Left lung (tissue), 4 donors: ENCODE measurements at regions not wholly inside any gene's neighbourhood (a gene's known extent, or its start where the extent isn't known, plus 50 kb on each side); places are given as distances from the start of the nearest gene placed in this dataset.

Experiments
- ATAC-seq: fragments of 200-7000 bp; cut with Tn5 transposase; one replicate; pipeline ENCODE4 v1.9.1; 2020; ENCODE audit warnings: moderate library complexity
- DNase-seq, 4 donors: peaks; one replicate each; pipeline ENCODE4 v3.0.0-alpha.2; 2013 to 2020
- H3K27ac ChIP-seq, 2 donors: fragments of 200-600 bp; sonication (generic) in 1 of 2; one replicate each; pipeline versions ENCODE4 v1.5.0 to v1.8.0; 2020 to 2021
- H3K27me3 ChIP-seq, 2 donors: fragments of 200-600 bp; sonication (generic) in 1 of 2; one replicate each; pipeline versions ENCODE4 v1.5.0 to v1.8.0; 2020 to 2021
- H3K36me3 ChIP-seq, 2 donors: fragments of 200-600 bp; sonication (generic) in 1 of 2; one replicate each; pipeline versions ENCODE4 v1.5.0 to v1.8.0; 2020 to 2021
- H3K4me1 ChIP-seq, 2 donors: fragments of 200-600 bp; one replicate each; pipeline ENCODE4 v1.8.0; 2021
- H3K4me3 ChIP-seq, 2 donors: fragments of 200-600 bp; sonication (generic) in 1 of 2; one replicate each; pipeline versions ENCODE4 v1.5.0 to v1.8.0; 2020 to 2021; ENCODE audit warnings: mild to moderate bottlenecking in 1 of 2
- H3K9me3 ChIP-seq, 2 donors: fragments of 200-600 bp; sonication (generic) in 1 of 2; one replicate each; pipeline versions ENCODE4 v1.5.0 to v1.8.0; 2020 to 2021
- intact Hi-C, 2 donors: fragments of 100-400 bp; cut with DNase I; formaldehyde crosslinking; loops; one replicate each; pipeline versions ENCODE4 v1.11.2 to v1.14.2; 2022
- TF ChIP-seq, protein P1 (sequence below), 2 donors: fragments of 200-600 bp; sonication (generic) in 1 of 2; IDR thresholded peaks; one replicate each; pipeline versions ENCODE4 v1.5.0 to v1.8.0; 2021; ENCODE audit warnings: antibody characterized with exemption in 2 of 2
- donor health status: DM: no; HTN: yes; CAD: no.
- donor health status: DM: no; HTN: no; CAD: no.

DNA sequence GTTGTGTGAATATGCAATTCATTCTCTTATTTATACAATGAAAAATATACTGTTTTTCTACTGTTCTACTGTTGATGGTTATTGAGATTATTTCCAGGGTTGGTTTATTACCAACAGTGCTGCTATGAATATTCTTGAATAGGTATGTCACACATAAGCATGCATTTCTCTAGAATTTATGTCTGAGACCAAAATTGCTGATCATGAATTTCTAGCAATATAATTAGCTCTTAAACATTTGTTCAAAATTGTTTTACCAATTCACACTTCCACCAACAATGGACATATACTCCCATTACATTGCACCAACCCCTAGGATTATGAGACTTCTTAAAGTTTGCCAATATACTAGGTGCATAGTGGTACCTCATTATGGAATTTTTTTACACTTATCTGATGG, 164.1 kb upstream of the KCNQ5 start:
- Histone ChIP-seq H3K4me1 (no peaks in the 10 kb centered on the region), H3K27ac (no peak overlapping the region), H3K4me3 (no peak overlapping the region), H3K9me3 (no peaks in the 10 kb centered on the region), H3K27me3 (no peaks in the 10 kb centered on the region), H3K36me3 (no peaks in the 10 kb centered on the region)
- intact Hi-C loops, result no loop called here
- ATAC-seq (no peak), DNase-seq (no peak)
- TF ChIP-seq, protein P1, sequence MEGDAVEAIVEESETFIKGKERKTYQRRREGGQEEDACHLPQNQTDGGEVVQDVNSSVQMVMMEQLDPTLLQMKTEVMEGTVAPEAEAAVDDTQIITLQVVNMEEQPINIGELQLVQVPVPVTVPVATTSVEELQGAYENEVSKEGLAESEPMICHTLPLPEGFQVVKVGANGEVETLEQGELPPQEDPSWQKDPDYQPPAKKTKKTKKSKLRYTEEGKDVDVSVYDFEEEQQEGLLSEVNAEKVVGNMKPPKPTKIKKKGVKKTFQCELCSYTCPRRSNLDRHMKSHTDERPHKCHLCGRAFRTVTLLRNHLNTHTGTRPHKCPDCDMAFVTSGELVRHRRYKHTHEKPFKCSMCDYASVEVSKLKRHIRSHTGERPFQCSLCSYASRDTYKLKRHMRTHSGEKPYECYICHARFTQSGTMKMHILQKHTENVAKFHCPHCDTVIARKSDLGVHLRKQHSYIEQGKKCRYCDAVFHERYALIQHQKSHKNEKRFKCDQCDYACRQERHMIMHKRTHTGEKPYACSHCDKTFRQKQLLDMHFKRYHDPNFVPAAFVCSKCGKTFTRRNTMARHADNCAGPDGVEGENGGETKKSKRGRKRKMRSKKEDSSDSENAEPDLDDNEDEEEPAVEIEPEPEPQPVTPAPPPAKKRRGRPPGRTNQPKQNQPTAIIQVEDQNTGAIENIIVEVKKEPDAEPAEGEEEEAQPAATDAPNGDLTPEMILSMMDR (IDR thresholded peaks at IDR 0.05), result no peak

DNA sequence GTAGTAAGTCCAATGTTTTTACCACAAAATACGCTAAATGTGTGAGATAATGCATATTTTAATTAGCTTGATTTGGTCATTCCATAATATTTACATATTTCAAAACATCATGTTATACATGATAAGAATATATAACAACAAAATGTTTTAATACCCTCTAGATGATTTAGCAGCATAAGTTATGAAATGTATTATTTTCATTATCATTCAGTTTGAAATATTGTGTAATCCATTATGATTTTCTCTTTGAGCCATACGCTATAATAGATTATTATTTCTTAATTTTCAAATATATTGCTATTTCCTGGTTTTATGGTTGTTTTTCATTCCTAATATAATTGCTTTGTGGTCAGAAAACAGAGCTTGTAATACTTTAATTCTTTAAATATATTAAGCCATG, 163.3 kb upstream of the KCNQ5 start:
- no peak for ATAC-seq
- no peaks in the 10 kb centered on the region for H3K36me3 ChIP-seq
- no peaks in the 10 kb centered on the region for H3K27me3 ChIP-seq
- DNase-seq, result no peak
- H3K27ac ChIP-seq, result no peak overlapping the region
- no peaks in the 10 kb centered on the region for H3K9me3 ChIP-seq
- TF ChIP-seq, protein P1 (IDR thresholded peaks at IDR 0.05), result no peak
- H3K4me1 ChIP-seq, result no peaks in the 10 kb centered on the region
- no peak overlapping the region for H3K4me3 ChIP-seq
- intact Hi-C loops, result no loop called here

DNA sequence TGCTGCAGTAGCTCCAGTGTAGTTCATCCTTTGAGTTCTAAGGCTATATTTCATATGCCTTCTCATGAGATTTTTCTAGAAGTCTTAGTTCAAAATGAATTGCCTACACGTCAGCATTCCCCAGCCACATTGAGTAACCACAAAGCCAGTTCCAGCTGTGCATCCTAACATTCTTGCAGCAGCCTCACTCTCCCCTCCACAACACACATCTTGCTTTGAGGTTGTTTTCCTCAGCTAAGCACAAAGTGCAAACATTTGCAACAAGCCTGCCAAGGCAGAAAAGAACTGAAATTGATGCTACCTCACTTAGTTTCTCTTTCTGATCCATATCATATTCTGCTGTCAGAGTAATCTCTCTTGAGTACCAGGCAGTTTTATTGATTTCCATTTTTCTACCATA, 160.7 kb upstream of the KCNQ5 start:
- DNase-seq (no peak), ATAC-seq (no peak)
- no peaks in the 10 kb centered on the region for H3K27me3 ChIP-seq
- intact Hi-C loops, result no loop called here
- TF ChIP-seq, protein P1 (IDR thresholded peaks at IDR 0.05), result no peak
- no peaks in the 10 kb centered on the region for H3K9me3 ChIP-seq
- H3K4me3 ChIP-seq, result no peak overlapping the region
- no peak overlapping the region for H3K27ac ChIP-seq
- H3K36me3 ChIP-seq, result no peaks in the 10 kb centered on the region
- no peaks in the 10 kb centered on the region for H3K4me1 ChIP-seq

DNA sequence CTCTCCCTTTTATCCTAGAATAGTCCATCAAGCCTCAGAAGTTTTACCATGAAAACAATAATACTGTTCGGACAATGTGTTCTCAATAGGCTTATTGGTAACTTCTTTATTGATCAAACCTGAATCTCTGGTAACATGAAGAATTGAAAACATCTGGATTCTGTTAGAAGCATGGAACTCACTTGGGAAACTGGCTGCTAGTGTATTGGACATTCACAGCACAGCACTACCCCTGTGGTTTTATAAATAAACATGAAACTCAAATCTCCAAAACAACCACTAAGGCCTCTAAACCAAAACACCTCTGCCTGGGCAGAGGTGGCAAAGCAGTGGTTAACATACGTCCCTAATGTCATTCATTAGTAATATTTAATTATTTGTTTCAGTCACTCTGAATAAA, 157.6 kb upstream of the KCNQ5 start:
- H3K9me3 ChIP-seq, result no peaks in the 10 kb centered on the region
- H3K27ac ChIP-seq, result no peak overlapping the region
- DNase-seq (no peak), ATAC-seq (no peak)
- H3K4me3 ChIP-seq, result no peak overlapping the region
- TF ChIP-seq, protein P1 (IDR thresholded peaks at IDR 0.05), result no peak
- no peaks in the 10 kb centered on the region for H3K4me1 ChIP-seq
- H3K27me3 ChIP-seq, result no peaks in the 10 kb centered on the region
- intact Hi-C loops, result no loop called here
- H3K36me3 ChIP-seq, result no peaks in the 10 kb centered on the region

DNA sequence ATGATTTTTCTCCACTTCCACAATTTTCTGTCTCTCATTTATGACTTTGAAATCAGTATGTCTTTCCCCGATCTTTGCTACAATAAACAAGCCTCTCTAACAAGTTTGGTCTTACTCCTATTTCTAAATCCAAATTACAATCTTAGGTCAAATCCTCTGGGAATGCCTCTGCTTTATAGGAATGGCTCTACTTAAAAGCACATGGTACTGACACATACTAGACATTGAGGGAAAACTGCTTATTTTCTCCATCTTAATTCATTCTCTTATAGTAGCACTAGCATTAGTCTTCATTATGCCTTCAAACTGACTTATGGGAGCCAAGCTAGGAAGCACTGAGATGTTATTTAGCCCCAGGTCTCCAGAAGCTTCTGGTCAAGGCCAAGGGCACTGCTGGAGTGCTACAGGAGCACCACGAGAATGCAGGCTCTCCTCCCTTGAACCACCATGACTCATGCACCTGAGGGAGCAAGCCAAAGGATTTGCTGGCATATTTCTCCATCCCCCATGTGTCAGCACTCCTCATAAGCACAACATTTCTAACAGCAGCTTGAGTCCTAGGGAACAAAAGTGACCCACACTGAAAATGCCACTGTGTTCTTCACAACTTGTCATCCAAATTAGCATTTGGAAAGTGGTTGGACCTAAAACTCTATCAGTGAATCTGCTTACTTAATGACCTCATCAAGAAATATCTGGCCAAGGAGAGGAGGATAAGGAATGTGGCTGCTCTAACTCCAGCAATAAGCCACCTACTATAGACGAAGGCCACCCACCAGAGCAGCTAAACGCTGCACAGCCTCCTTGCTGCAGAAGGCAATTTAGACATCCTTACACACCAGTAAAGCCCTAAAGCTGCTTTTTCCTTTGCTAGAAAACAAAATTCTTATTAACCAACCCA, 156.8 kb upstream of the KCNQ5 start:
- Histone ChIP-seq H3K36me3 (no peaks in the 10 kb centered on the region), H3K9me3 (peaks cover 0 to 2% of the 10 kb centered on the region in 2 donors), H3K27ac (no peak overlapping the region), H3K27me3 (no peaks in the 10 kb centered on the region), H3K4me1 (no peaks in the 10 kb centered on the region), H3K4me3 (no peak overlapping the region)
- TF ChIP-seq, protein P1 (IDR thresholded peaks at IDR 0.05), result no peak
- DNase-seq (peak in 1 of 4 donors; percentile 38), ATAC-seq (peak; percentile 83)
- intact Hi-C loops, result no loop called here
